ENCODE measurements at regions not wholly inside any gene's neighbourhood (a gene's known extent, or its start where the extent isn't known, plus 50 kb on each side); places are given as distances from the start of the nearest gene placed in this dataset.

DNA sequence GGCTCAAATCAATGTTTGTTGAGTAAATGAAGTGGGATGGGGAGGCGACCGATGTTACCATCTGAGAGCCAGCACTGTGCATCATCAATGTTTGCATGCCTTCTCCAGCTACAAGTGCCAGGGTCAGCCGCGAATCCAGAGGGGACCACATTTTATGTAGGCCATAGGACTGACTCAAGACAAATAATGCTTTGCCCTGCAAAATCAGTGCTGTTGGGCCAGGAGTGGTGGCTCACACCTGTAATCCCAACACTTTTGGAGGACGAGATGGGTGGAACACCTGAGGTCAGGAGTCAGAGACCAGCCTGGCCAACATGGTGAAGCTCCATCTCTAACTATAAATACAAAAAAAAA, 53.1 kb upstream of the WSB1 start:
- no peaks in the 10 kb centered on the region for H3K27me3 ChIP-seq (ENCODE audit: control insufficient read depth, insufficient read depth, low read length)
- H3K9me3 ChIP-seq (ENCODE audit: control insufficient read depth, insufficient read depth, low read length), result peaks cover 1% of the 10 kb centered on the region; the same call in 1 of the 2 replicates
- no peaks in the 10 kb centered on the region for H3K36me3 ChIP-seq (ENCODE audit: control insufficient read depth, insufficient read depth, low read length)
- H3K4me1 ChIP-seq (ENCODE audit: control insufficient read depth, insufficient read depth, low read length), result peaks cover 1% of the 10 kb centered on the region
- DNase-seq (ENCODE audit: low read depth, low spot score), result no peak
- no peak overlapping the region for H3K27ac ChIP-seq (ENCODE audit: low read length)
- H3K4me3 ChIP-seq (ENCODE audit: low read length), result no peak overlapping the region
- no CpG with 5 or more reads among the region's 5 CpGs for WGBS (ENCODE audit: insufficient coverage, insufficient read length)

DNA sequence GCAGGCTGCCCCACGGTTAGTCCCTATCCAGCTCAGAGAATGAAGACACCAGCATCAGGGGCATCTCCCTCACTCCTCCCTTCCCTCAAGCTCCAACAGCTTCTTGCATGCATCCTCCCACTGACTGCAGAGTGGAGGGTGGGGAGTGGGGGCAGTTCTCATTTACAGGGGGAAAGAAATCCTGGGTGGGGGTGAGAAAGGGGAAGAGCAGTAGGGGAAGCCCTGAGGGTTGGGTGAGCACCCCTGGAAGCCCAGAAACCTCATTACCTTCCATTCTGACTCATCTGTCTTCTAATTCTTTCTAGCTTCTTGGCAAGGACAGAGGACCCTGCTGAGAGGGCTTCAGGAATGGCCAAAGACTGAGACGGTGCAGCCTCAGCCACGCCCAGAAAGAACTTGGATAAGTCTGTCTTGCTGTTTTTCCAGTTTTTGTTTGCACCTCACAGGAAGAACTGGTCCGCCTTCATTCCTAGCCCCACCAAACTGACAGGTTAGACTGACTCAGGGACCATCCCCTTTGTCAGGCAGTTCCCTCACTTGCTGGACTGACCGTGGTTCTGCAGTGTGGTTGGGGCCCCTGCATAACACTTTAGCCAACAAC, 52.5 kb upstream of the WSB1 start:
- Histone ChIP-seq H3K4me3 (ENCODE audit: low read length) (no peak overlapping the region), H3K36me3 (ENCODE audit: control insufficient read depth, insufficient read depth, low read length) (no peaks in the 10 kb centered on the region), H3K4me1 (ENCODE audit: control insufficient read depth, insufficient read depth, low read length) (peaks cover 1% of the 10 kb centered on the region), H3K27me3 (ENCODE audit: control insufficient read depth, insufficient read depth, low read length) (no peaks in the 10 kb centered on the region), H3K9me3 (ENCODE audit: control insufficient read depth, insufficient read depth, low read length) (peaks cover 1% of the 10 kb centered on the region; the same call in 1 of the 2 replicates), H3K27ac (ENCODE audit: low read length) (no peak overlapping the region)
- no peak for DNase-seq (ENCODE audit: low read depth, low spot score)
- WGBS (ENCODE audit: insufficient coverage, insufficient read length), result no CpG with 5 or more reads among the region's 5 CpGs

DNA sequence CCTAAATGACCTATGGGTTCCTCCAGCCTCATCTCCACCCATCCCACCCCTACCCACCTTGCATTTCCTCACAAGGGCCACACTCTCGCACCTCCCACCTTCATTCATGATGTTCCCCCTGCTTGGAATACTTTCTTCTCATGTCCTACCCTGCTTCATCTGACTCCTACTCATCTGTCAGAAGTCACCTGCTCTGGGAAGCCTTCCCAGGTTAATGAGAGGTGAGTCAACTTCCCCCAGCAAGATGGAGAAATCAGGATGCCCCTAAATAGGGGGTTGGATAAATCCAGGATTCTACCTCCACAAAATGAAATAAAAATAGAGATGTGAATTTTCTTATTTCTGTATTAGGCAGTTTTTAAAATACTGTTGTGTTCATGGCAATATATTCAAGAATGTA, 51.0 kb upstream of the WSB1 start:
- Histone ChIP-seq H3K27me3 (ENCODE audit: control insufficient read depth, insufficient read depth, low read length) (no peaks in the 10 kb centered on the region), H3K9me3 (ENCODE audit: control insufficient read depth, insufficient read depth, low read length) (peaks cover 1% of the 10 kb centered on the region; the same call in 1 of the 2 replicates), H3K4me3 (ENCODE audit: low read length) (no peak overlapping the region), H3K27ac (ENCODE audit: low read length) (no peak overlapping the region), H3K36me3 (ENCODE audit: control insufficient read depth, insufficient read depth, low read length) (no peaks in the 10 kb centered on the region), H3K4me1 (ENCODE audit: control insufficient read depth, insufficient read depth, low read length) (peaks cover 1% of the 10 kb centered on the region)
- no peak for DNase-seq (ENCODE audit: low read depth, low spot score)
- WGBS (ENCODE audit: insufficient coverage, insufficient read length), result no CpG with 5 or more reads among the region's 1 CpG

DNA sequence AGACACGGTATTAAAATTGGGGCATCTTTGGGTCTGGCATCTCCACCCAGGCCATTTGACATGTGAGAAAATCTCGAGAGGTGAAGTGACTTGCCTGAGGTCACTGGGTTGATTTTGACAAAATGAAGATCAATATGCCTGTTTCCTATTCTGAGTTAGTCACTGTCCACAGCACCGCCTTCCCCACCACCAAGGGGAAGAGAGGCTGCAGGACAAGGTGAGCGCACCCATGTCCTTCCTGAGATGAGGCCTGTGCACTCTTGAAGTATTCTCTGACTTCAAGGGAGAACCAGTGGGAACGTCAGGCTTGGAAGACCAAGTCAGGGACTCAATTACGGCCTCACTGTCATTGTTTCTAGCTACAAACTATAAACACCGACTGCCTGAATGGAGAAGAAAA, 49.9 kb upstream of the WSB1 start:
- H3K4me1 ChIP-seq (ENCODE audit: control insufficient read depth, insufficient read depth, low read length), result peaks cover 1% of the 10 kb centered on the region
- no peak overlapping the region for H3K27ac ChIP-seq (ENCODE audit: low read length)
- H3K4me3 ChIP-seq (ENCODE audit: low read length), result no peak overlapping the region
- H3K36me3 ChIP-seq (ENCODE audit: control insufficient read depth, insufficient read depth, low read length), result no peaks in the 10 kb centered on the region
- WGBS (ENCODE audit: insufficient coverage, insufficient read length), result no CpG with 5 or more reads among the region's 7 CpGs
- peaks cover 1% of the 10 kb centered on the region; the same call in 1 of the 2 replicates for H3K9me3 ChIP-seq (ENCODE audit: control insufficient read depth, insufficient read depth, low read length)
- no peak for DNase-seq (ENCODE audit: low read depth, low spot score)
- H3K27me3 ChIP-seq (ENCODE audit: control insufficient read depth, insufficient read depth, low read length), result no peaks in the 10 kb centered on the region
